HCT116 (cell line): ENCODE measurements at regions not wholly inside any gene's neighbourhood (a gene's known extent, or its start where the extent isn't known, plus 50 kb on each side); places are given as distances from the start of the nearest gene placed in this dataset.

Experiments used
- ATAC-seq: fragments of 200-7000 bp; cut with Tn5 transposase; 2 replicates; pipeline ENCODE4 v1.9.1; 2020; ENCODE audit warnings: mild to moderate bottlenecking, moderate library complexity
- BruUV-seq: library from RNA; stranded (reverse); fragments of 400-500 nt; replicated peaks from 2 replicates; lab custom pipeline; 2021; lab: Mats Ljungman, UMichigan
- CTCF ChIA-PET: fragments of 300-600 bp; sonication (Branson Sonifier 250); formaldehyde crosslinking; loops from one replicate; lab custom pipeline; 2021; ENCODE audit warnings: antibody characterized with exemption; lab: Charles Lee
- POLR2A ChIA-PET: fragments of 300-600, 350-600 bp; sonication (Branson Sonifier 250); formaldehyde crosslinking; loops from one replicate; lab custom pipeline; 2021; ENCODE audit warnings: antibody characterized with exemption; lab: Charles Lee
- RAD21 ChIA-PET, 2 experiments: fragments of 300-600 bp; sonication (Branson Sonifier 250); formaldehyde crosslinking; loops; one replicate each; lab custom pipeline; 2023; ENCODE audit warnings: low total read pairs in 2 of 2; ENCODE audit not compliant: uncharacterized antibody in 2 of 2, unreplicated experiment in 2 of 2, low non-redundant PET in 1 of 2; lab: Charles Lee
- DNase-seq: peaks from one replicate; pipeline ENCODE4 v3.0.0-alpha.2; 2010; ENCODE audit warnings: low read depth, low spot score
- H2AFZ ChIP-seq: fragments of 200-600 bp; shearing (Covaris generic), sonication (generic); 2 replicates; pipeline ENCODE4 v1.6.1; 2017; ENCODE audit warnings: low read depth, mixed run types, mixed read lengths, antibody characterized with exemption, low read length; ENCODE audit not compliant: poor library complexity, severe bottlenecking
- H3K27ac ChIP-seq: 2 replicates; pipeline ENCODE4 v1.5.1; 2012; ENCODE audit warnings: low read depth, low read length
- H3K27me3 ChIP-seq: fragments of 200-600 bp; sonication (generic); 2 replicates; pipeline ENCODE4 v1.6.1; 2016; ENCODE audit warnings: mixed run types, low read length, mixed read lengths; ENCODE audit not compliant: insufficient read depth
- H3K36me3 ChIP-seq, 2 experiments: fragments of 200-500 bp in 1 of 2; fragments of 200-600 bp in 1 of 2; sonication (Bioruptor generic) in 1 of 2; sonication (generic) in 1 of 2; 2 replicates each; pipeline versions ENCODE4 v1.5.1 to v1.6.1; 2014 to 2016; ENCODE audit warnings: low read length in 2 of 2, inconsistent platforms in 1 of 2, mixed read lengths in 1 of 2, mixed run types in 1 of 2; ENCODE audit not compliant: insufficient read depth in 2 of 2, control insufficient read depth in 1 of 2
- H3K4me1 ChIP-seq, 2 experiments: fragments of 200-600 bp in 1 of 2; sonication (generic) in 1 of 2; 2 replicates each; pipeline versions ENCODE4 v1.5.1 to v1.6.1; 2012 to 2017; ENCODE audit warnings: low read length in 2 of 2, inconsistent platforms in 1 of 2, mild to moderate bottlenecking in 1 of 2, mixed read lengths in 1 of 2, mixed run types in 1 of 2, moderate library complexity in 1 of 2; ENCODE audit not compliant: insufficient read depth in 2 of 2, control insufficient read depth in 1 of 2
- H3K4me2 ChIP-seq: fragments of 200-600 bp; sonication (generic); 2 replicates; pipeline ENCODE4 v1.6.1; 2017; ENCODE audit warnings: mixed run types, low read length, mixed read lengths
- H3K4me3 ChIP-seq, 2 experiments: fragments of 200-600 bp in 1 of 2; sonication (generic) in 1 of 2; replicated peaks in 1 of 2; 2 replicates each; pipeline ENCODE4 v1.5.1; 2011 to 2016; ENCODE audit warnings: low read length in 2 of 2, control low read depth in 1 of 2, low read depth in 1 of 2, mild to moderate bottlenecking in 1 of 2, mixed read lengths in 1 of 2, mixed run types in 1 of 2
- H3K79me2 ChIP-seq: fragments of 200-600 bp; sonication (generic); 2 replicates; pipeline ENCODE4 v1.6.1; 2017; ENCODE audit warnings: mild to moderate bottlenecking, mixed run types, low read length, moderate library complexity, mixed read lengths; ENCODE audit not compliant: insufficient read depth
- H3K9ac ChIP-seq: fragments of 200-600 bp; sonication (generic); 2 replicates; pipeline ENCODE4 v1.6.1; 2016; ENCODE audit warnings: low read length, mixed read lengths
- H3K9me2 ChIP-seq: fragments of 200-600 bp; sonication (generic), shearing (Covaris generic); 2 replicates; pipeline ENCODE4 v1.6.1; 2017; ENCODE audit warnings: mixed run types, mild to moderate bottlenecking, moderate library complexity; ENCODE audit not compliant: insufficient read depth
- H3K9me3 ChIP-seq, 2 experiments: fragments of 200-500 bp in 1 of 2; fragments of 200-600 bp in 1 of 2; sonication (Bioruptor generic) in 1 of 2; sonication (generic) in 1 of 2; 2 replicates each; pipeline ENCODE4 v1.6.1; 2014 to 2017; ENCODE audit warnings: low read length in 2 of 2, mixed read lengths in 2 of 2, inconsistent platforms in 1 of 2, low read depth in 1 of 2, mild to moderate bottlenecking in 1 of 2, mixed run types in 1 of 2, moderate library complexity in 1 of 2; ENCODE audit not compliant: control insufficient read depth in 1 of 2, insufficient read depth in 1 of 2
- H4K20me1 ChIP-seq: fragments of 200-600 bp; sonication (generic), shearing (Covaris generic); 2 replicates; pipeline ENCODE4 v1.6.1; 2017; ENCODE audit warnings: mixed run types, mild to moderate bottlenecking, moderate library complexity; ENCODE audit not compliant: insufficient read depth
- CBX3 ChIP-seq: IDR thresholded peaks from 2 replicates; pipeline ENCODE4 v1.6.1; 2012; ENCODE audit warnings: low read depth
- CTCF ChIP-seq, 3 experiments: fragments of 200-600 bp in 1 of 3; sonication (generic) in 1 of 3; IDR thresholded peaks in 2 of 3; conservative IDR thresholded peaks in 1 of 3; 2 replicates each; pipeline ENCODE4 v1.5.1; 2012 to 2017; ENCODE audit warnings: low read depth in 2 of 3, low read length in 2 of 3, antibody characterized with exemption in 1 of 3, borderline replicate concordance in 1 of 3, control low read depth in 1 of 3, mild to moderate bottlenecking in 1 of 3, mixed read lengths in 1 of 3, mixed run types in 1 of 3, moderate library complexity in 1 of 3; ENCODE audit not compliant: insufficient read depth in 1 of 3
- EGR1 ChIP-seq: IDR thresholded peaks from 2 replicates; pipeline ENCODE4 v1.6.1; 2012; ENCODE audit warnings: low read depth
- ELF1 ChIP-seq: IDR thresholded peaks from 2 replicates; pipeline ENCODE4 v1.6.1; 2012; ENCODE audit warnings: low read depth, borderline replicate concordance
- EZH2phosphoT487 ChIP-seq: fragments of 200-600 bp; IDR thresholded peaks from 2 replicates; pipeline ENCODE4 v1.6.1; 2018; ENCODE audit warnings: antibody characterized with exemption, borderline replicate concordance
- FOSL1 ChIP-seq: IDR thresholded peaks from 2 replicates; pipeline ENCODE4 v1.6.1; 2012; ENCODE audit warnings: low read depth
- POLR2A ChIP-seq: IDR thresholded peaks from 2 replicates; pipeline ENCODE4 v1.7.0; 2011; ENCODE audit warnings: borderline replicate concordance; ENCODE audit not compliant: insufficient read depth, insufficient read length; ENCODE audit errors: extremely low read depth
- POLR2AphosphoS5 ChIP-seq: IDR thresholded peaks from 2 replicates; pipeline ENCODE4 v1.6.1; 2011; ENCODE audit warnings: mild to moderate bottlenecking, low read depth, low read length, moderate library complexity
- REST ChIP-seq: IDR thresholded peaks from 2 replicates; pipeline ENCODE4 v1.6.1; 2012; ENCODE audit warnings: low read depth
- SP1 ChIP-seq: IDR thresholded peaks from 2 replicates; pipeline ENCODE4 v1.6.1; 2012; ENCODE audit warnings: low read depth
- SRF ChIP-seq: IDR thresholded peaks from 2 replicates; pipeline ENCODE4 v1.6.1; 2012; ENCODE audit warnings: low read depth
- TCF7L2 ChIP-seq: IDR thresholded peaks from 2 replicates; pipeline ENCODE4 v1.7.0; 2011; ENCODE audit warnings: borderline replicate concordance, inconsistent platforms; ENCODE audit not compliant: insufficient read depth, insufficient read length; ENCODE audit errors: extremely low read depth
- ZBTB33 ChIP-seq: IDR thresholded peaks from 2 replicates; pipeline ENCODE4 v1.6.1; 2011; ENCODE audit warnings: mild to moderate bottlenecking, low read length, moderate library complexity; ENCODE audit not compliant: insufficient replicate concordance; ENCODE audit errors: extremely low read depth
- ZFX ChIP-seq: fragments of 450-650 bp; IDR thresholded peaks from 2 replicates; pipeline ENCODE4 v1.6.1; 2017
- intact Hi-C: fragments of 100-400 bp; cut with micrococcal nuclease; formaldehyde crosslinking; loops from 2 replicates; pipeline ENCODE4 v1.10.0; 2022

- H3K4me1 ChIP-seq: no peaks in the 10 kb centered on the region
- RAD21 ChIA-PET: no interaction called here
- H3K9me2 ChIP-seq: no peaks in the 10 kb centered on the region
- TF ChIP-seq ELF1 (no peak), POLR2A (no peak), FOSL1 (no peak), EGR1 (no peak), EZH2phosphoT487 (no peak), SRF (no peak), POLR2AphosphoS5 (no peak), SP1 (no peak), CTCF (IDR thresholded peaks at IDR 0.05 in 2 of 3, conservative IDR thresholded peaks at IDR 0.05 in 1 of 3; ENCODE audit: borderline replicate concordance in 1 of 3, insufficient read depth in 1 of 3, low read depth in 2 of 3, low read length in 2 of 3) (no peak), CBX3 (no peak), TCF7L2 (no peak), REST (no peak), ZFX (no peak), ZBTB33 (no peak)
- H3K4me2 ChIP-seq: no peak overlapping the region
- CTCF ChIA-PET: no interaction called here
- ATAC-seq (no peak), DNase-seq (no peak)
- no peak overlapping the region for H3K9ac ChIP-seq
- H4K20me1 ChIP-seq: no peaks in the 10 kb centered on the region
- H3K27me3 ChIP-seq: no peaks in the 10 kb centered on the region
- POLR2A ChIA-PET: no interaction called here
- peaks cover 0 to 13% of the 10 kb centered on the region in 2 experiments; a peak in 2 of 4 replicates for H3K9me3 ChIP-seq
- no peak overlapping the region for H3K4me3 ChIP-seq
- intact Hi-C loops: no loop called here
- no peaks in the 10 kb centered on the region for H3K79me2 ChIP-seq
- no peak overlapping the region for H3K27ac ChIP-seq
- no TSS peak for BruUV-seq
- H2AFZ ChIP-seq: no peak overlapping the region
- no peaks in the 10 kb centered on the region for H3K36me3 ChIP-seq
Observed at GRCh38 chr11:80188076-80188627, 747.3 kb upstream of the TENM4 start.
